GM23338 (cell line): ENCODE measurements at regions not wholly inside any gene's neighbourhood (a gene's known extent, or its start where the extent isn't known, plus 50 kb on each side); places are given as distances from the start of the nearest gene placed in this dataset.

Experiments used
- ATAC-seq: fragments of 200-7000 bp; cut with Tn5 transposase; 3 replicates; pipeline ENCODE4 v1.9.1; 2020
- DNase-seq: peaks from one replicate; pipeline ENCODE4 v3.0.0-alpha.2; 2015; ENCODE audit warnings: low spot score
- H2AFZ ChIP-seq: fragments of 200-600 bp; sonication (generic); 2 replicates; pipeline ENCODE4 v1.8.0; 2016; ENCODE audit warnings: antibody characterized with exemption, mild to moderate bottlenecking, moderate library complexity
- H3F3A ChIP-seq: fragments of 200-600 bp; sonication (generic); replicated peaks from 2 replicates; pipeline ENCODE4 v1.8.0; 2017; ENCODE audit warnings: antibody characterized with exemption, mixed run types, low read depth
- H3K27ac ChIP-seq: fragments of 200-600 bp; sonication (generic); 2 replicates; pipeline ENCODE4 v1.6.1; 2016; ENCODE audit warnings: low read depth
- H3K27me3 ChIP-seq: fragments of 200-600 bp; sonication (generic); 2 replicates; pipeline ENCODE4 v1.8.0; 2016; ENCODE audit warnings: mild to moderate bottlenecking, mixed run types, moderate library complexity; ENCODE audit not compliant: insufficient read depth
- H3K36me3 ChIP-seq: fragments of 200-600 bp; sonication (generic); 2 replicates; pipeline ENCODE4 v1.8.0; 2016; ENCODE audit warnings: mild to moderate bottlenecking; ENCODE audit not compliant: insufficient read depth
- H3K4me1 ChIP-seq: fragments of 200-600 bp; sonication (generic); 2 replicates; pipeline ENCODE4 v1.8.0; 2016; ENCODE audit warnings: mild to moderate bottlenecking, moderate library complexity; ENCODE audit not compliant: insufficient read depth
- H3K4me2 ChIP-seq: fragments of 200-600 bp; sonication (generic); 2 replicates; pipeline ENCODE4 v1.7.1; 2017; ENCODE audit warnings: mixed run types
- H3K4me3 ChIP-seq: fragments of 200-600 bp; sonication (generic); 2 replicates; pipeline ENCODE4 v1.6.1; 2016; ENCODE audit warnings: mixed run types
- H3K79me2 ChIP-seq: fragments of 200-600 bp; sonication (generic); replicated peaks from 2 replicates; pipeline ENCODE4 v1.8.0; 2017; ENCODE audit warnings: mild to moderate bottlenecking; ENCODE audit not compliant: insufficient read depth
- H3K9me2 ChIP-seq: fragments of 200-600 bp; sonication (generic); 2 replicates; pipeline ENCODE4 v1.8.0; 2017; ENCODE audit not compliant: insufficient read depth
- H4K20me1 ChIP-seq: fragments of 200-600 bp; sonication (generic); replicated peaks from 2 replicates; pipeline ENCODE4 v1.8.0; 2017; ENCODE audit warnings: mild to moderate bottlenecking; ENCODE audit not compliant: insufficient read depth
- H3K27ac Mint-ChIP-seq: 2 replicates; pipeline ENCODE4 v1.8.0; 2020; ENCODE audit warnings: inconsistent platforms, mild to moderate bottlenecking, moderate library complexity, mixed read lengths
- H3K27me3 Mint-ChIP-seq: 3 replicates; pipeline ENCODE4 v1.8.0; 2022; ENCODE audit warnings: low read depth, mild to moderate bottlenecking, moderate library complexity, mixed read lengths, inconsistent platforms; ENCODE audit not compliant: insufficient read depth, poor library complexity
- H3K36me3 Mint-ChIP-seq: 3 replicates; pipeline ENCODE4 v1.8.0; 2021; ENCODE audit warnings: low read depth, mild to moderate bottlenecking, inconsistent platforms, moderate library complexity, mixed read lengths
- H3K4me1 Mint-ChIP-seq: 3 replicates; pipeline ENCODE4 v1.8.0; 2020; ENCODE audit warnings: mild to moderate bottlenecking, inconsistent platforms, mixed read lengths
- H3K4me3 Mint-ChIP-seq: 3 replicates; pipeline ENCODE4 v1.8.0; 2021; ENCODE audit warnings: moderate library complexity, mild to moderate bottlenecking, inconsistent platforms, mixed read lengths
- H3K9me3 Mint-ChIP-seq: 3 replicates; pipeline ENCODE4 v1.8.0; 2020; ENCODE audit warnings: moderate library complexity, mild to moderate bottlenecking, inconsistent platforms, mixed read lengths
- CREB1 ChIP-seq: fragments of 250-450 bp; sonication (Bioruptor Pico); IDR thresholded peaks from 2 replicates; pipeline ENCODE4 v1.5.0; 2020; ENCODE audit warnings: low read depth, mild to moderate bottlenecking, moderate library complexity
- CTCF ChIP-seq, 2 experiments: fragments of 200-600 bp in 1 of 2; sonication (generic) in 1 of 2; conservative IDR thresholded peaks; 2 replicates each; pipeline versions ENCODE4 v1.5.1 to v1.6.1; 2016 to 2017; ENCODE audit warnings: antibody characterized with exemption in 2 of 2, low read depth in 2 of 2, mild to moderate bottlenecking in 2 of 2, moderate library complexity in 1 of 2
- ETS1 ChIP-seq: IDR thresholded peaks from 2 replicates; pipeline ENCODE4 v1.6.1; 2016; ENCODE audit warnings: antibody characterized with exemption
- EZH2 ChIP-seq: fragments of 200-600 bp; sonication (generic); IDR thresholded peaks from one replicate; pipeline ENCODE4 v1.8.0; 2017; ENCODE audit warnings: antibody characterized with exemption, mild to moderate bottlenecking, low read depth; ENCODE audit not compliant: unreplicated experiment
- EZH2phosphoT487 ChIP-seq: fragments of 200-600 bp; sonication (generic); IDR thresholded peaks from one replicate; pipeline ENCODE4 v1.8.1; 2018; ENCODE audit warnings: antibody characterized with exemption; ENCODE audit not compliant: unreplicated experiment
- JUNB ChIP-seq: IDR thresholded peaks from one replicate; pipeline ENCODE4 v1.6.1; 2016; ENCODE audit warnings: antibody characterized with exemption; ENCODE audit not compliant: unreplicated experiment
- NANOG ChIP-seq: IDR thresholded peaks from 2 replicates; pipeline ENCODE4 v1.6.1; 2016; ENCODE audit warnings: antibody characterized with exemption, borderline replicate concordance
- POLR2AphosphoS5 ChIP-seq: IDR thresholded peaks from 2 replicates; pipeline ENCODE4 v1.6.1; 2016; ENCODE audit warnings: antibody characterized with exemption, low read depth
- REST ChIP-seq: IDR thresholded peaks from one replicate; pipeline ENCODE4 v1.6.1; 2018; ENCODE audit warnings: antibody characterized with exemption; ENCODE audit not compliant: unreplicated experiment
- STAT1 ChIP-seq: IDR thresholded peaks from one replicate; pipeline ENCODE4 v1.6.1; 2016; ENCODE audit warnings: antibody characterized with exemption; ENCODE audit not compliant: unreplicated experiment
- ZNF114 ChIP-seq: fragments of 250-450 bp; sonication (Bioruptor Pico); IDR thresholded peaks from 2 replicates; pipeline ENCODE4 v1.5.0; 2020; ENCODE audit warnings: mild to moderate bottlenecking, moderate library complexity
- ZNF331 ChIP-seq: fragments of 250-450 bp; sonication (Bioruptor Pico); IDR thresholded peaks from 2 replicates; pipeline ENCODE4 v1.5.0; 2020; ENCODE audit warnings: low read depth, mild to moderate bottlenecking, moderate library complexity
- ZNF462 ChIP-seq: fragments of 250-450 bp; sonication (Bioruptor Pico); IDR thresholded peaks from 2 replicates; pipeline ENCODE4 v1.5.0; 2020; ENCODE audit warnings: mild to moderate bottlenecking, moderate library complexity

GRCh38 chr7:10799475-10799874 is 174.2 kb upstream of the PHF14 start:
- Histone ChIP-seq H3K27ac (no peak overlapping the region), H3K9me2 (no peaks in the 10 kb centered on the region), H3K27me3 (no peaks in the 10 kb centered on the region), H3K4me3 (no peak overlapping the region), H3K79me2 (no peaks in the 10 kb centered on the region), H3K4me2 (no peak overlapping the region), H4K20me1 (no peaks in the 10 kb centered on the region), H2AFZ (0 out of 2 replicates have a peak overlapping the region, but pooled peaks have one; percentile 38), H3K36me3 (no peaks in the 10 kb centered on the region), H3K4me1 (0 out of 2 replicates have a peak, but pooled peaks cover 4% of the 10 kb centered on the region), H3F3A (no peaks in the 10 kb centered on the region)
- ATAC-seq (no peak), DNase-seq (no peak)
- TF ChIP-seq ZNF114 (CRISPR knock-in tag) (no peak), EZH2phosphoT487 (no peak), NANOG (no peak), STAT1 (no peak), ZNF331 (CRISPR knock-in tag) (no peak), CTCF (conservative IDR thresholded peaks at IDR 0.05; ENCODE audit: low read depth in 2 of 2) (no peak), JUNB (no peak), ZNF462 (no peak), POLR2AphosphoS5 (no peak), ETS1 (no peak), CREB1 (CRISPR knock-in tag) (no peak), REST (no peak), EZH2 (no peak)
- no peak overlapping the region for H3K27ac Mint-ChIP-seq
- peaks cover 4% of the 10 kb centered on the region; the same call in 1 of the 3 replicates for H3K36me3 Mint-ChIP-seq
- H3K4me3 Mint-ChIP-seq: no peak overlapping the region
- H3K4me1 Mint-ChIP-seq: no peaks in the 10 kb centered on the region; the same call in 2 of the 3 replicates
- H3K9me3 Mint-ChIP-seq: peaks cover 5% of the 10 kb centered on the region; the same call in 2 of the 3 replicates
- no peaks in the 10 kb centered on the region for H3K27me3 Mint-ChIP-seq
